Activated gamma-delta T cell (primary cell): ENCODE measurements at regions not wholly inside any gene's neighbourhood (a gene's known extent, or its start where the extent isn't known, plus 50 kb on each side); places are given as distances from the start of the nearest gene placed in this dataset.

ENCODE experiments used
- DNase-seq: peaks from one replicate; lab custom pipeline; 2025; lab: John Stamatoyannopoulos, UW

DNA sequence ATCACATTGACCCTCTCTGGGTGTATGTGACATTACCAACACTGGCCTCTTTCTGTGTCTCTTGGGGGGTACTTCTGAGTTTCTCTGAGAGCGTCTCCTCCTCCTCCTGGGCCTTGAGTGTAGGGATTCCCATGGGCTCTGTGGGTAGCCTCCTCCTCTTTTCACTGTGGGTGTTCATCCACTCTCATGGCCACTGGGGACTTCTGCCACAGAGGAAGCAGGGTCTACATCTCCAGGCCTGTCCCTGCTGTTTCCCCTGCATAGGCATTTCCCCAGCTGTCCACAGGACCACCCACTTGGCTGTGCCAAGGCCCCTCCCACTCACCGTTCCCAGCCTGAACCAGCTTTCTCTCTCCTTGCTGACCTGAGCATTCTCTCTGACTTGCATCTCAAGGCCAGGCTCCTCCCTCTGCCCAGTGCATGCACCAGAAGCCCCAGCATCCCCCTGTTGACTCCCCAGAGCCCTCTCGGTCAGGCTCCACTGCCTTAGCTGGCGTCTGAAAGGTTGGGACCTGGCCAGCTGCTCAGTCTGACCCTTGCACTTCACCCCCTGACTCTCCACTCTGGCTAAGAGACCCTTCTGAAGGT lies 487.6 kb downstream of the GLRX3 start:
- no peak for DNase-seq

DNA sequence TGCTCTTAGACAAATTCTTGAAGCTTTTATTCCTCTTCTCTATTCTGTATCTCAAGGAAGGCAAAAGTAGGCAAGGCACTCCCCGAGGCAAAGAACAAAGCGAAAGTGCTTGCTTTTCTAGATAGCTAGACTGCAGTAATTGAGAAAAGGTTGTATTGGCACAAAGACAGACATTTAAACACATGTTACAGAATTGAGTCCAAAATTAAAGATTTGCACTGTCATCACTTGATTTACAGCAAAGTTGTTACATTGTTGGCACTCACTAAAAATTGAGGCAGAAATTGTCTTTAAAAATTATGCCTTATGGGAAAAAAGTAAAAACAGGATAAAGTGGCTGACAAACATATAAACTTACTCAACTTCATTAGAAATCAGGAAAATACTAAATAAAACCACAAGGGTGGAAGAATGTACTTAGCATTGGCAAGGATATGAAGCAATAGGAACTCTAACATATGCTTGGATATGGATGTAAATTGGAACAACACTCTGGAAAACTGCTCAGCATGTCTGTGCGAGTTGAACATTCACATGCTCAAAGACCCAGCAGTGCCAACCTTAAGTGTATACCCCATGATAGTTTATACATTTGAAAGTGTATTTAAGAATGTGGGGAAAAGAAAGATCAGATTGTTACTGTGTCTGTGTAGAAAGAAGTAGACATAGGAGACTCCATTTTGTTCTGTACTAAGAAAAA lies 491.3 kb downstream of the GLRX3 start:
- DNase-seq: no peak

- no peak for DNase-seq
Observed at GRCh38 chr10:130630135-130630534, 493.9 kb downstream of the GLRX3 start.

DNA sequence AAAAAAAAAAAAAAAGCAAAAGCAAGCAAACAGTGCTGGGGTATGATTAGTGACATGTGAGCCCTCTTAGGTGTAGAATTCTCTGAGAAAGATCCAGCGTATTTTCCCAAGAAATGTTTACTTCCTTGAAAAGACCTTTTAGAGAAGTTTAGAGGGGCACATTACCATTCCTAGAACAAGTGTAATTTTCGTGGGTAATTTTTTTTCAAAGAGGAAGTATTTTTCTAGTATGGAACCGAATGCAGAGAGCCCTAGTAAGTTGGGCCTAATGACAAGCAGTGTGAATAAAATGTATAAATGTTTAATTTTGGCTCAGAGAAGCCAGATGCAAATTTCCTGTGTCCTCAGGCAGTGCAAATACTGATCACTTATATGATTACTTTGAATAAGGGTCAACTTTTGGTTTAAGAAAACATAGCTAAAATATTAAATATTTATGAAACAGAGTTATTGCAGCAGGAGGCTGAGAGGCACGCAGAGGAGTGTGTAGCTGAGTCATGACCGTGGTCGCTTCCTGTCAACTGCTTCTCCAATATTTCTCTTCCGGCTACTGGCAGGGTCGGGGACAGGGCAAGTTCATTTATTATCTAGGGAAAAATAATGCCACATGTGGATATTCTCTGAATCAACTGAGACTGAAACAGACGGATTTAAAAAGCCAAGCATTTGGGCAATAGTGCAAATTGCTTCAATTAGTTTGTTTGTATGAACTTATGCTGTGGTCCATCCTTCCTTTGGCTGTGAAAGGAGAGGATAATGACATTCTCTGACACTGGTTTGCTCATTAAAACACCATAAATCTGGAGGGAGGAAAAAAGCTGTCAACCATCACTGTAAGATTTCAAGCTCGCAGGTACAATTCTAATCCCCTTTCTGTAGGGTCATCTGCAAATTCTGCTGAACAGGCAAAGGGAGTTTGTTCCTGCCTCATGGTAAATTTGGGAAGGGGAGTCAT lies 495.2 kb downstream of the GLRX3 start:
- no peak for DNase-seq

GRCh38 chr10:130634816-130635215 lies 498.6 kb downstream of the GLRX3 start:
- no peak for DNase-seq

GRCh38 chr10:130635528-130635927 lies 499.3 kb downstream of the GLRX3 start:
- no peak for DNase-seq

DNA sequence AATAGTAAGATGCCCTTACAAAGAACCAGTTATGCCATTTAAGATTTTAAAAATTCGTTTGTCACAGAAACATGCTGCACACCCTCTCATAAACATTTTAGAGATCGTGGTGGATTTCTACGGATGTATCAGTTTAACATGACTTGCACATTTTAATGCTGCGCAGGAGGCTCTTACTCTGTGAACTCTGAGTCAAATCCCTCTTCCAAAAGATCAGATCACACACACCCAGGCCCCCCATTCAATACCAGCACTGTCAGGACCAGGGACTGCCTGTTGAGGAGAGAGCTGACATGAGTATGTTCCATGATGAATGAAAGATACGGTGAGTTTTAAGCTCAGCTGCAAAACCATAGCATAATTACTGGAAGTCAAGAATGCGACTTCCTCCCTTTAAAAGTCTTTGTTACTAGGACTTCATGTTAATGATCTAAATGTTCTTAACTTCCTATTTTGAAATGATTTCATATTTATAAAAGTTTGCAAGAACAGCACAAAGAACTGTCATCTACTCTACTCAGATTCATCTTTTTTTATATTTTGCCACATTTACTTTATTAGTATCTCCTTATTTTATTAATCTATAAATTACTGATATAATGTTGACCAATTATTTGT lies 500.2 kb downstream of the GLRX3 start:
- DNase-seq: no peak

DNA sequence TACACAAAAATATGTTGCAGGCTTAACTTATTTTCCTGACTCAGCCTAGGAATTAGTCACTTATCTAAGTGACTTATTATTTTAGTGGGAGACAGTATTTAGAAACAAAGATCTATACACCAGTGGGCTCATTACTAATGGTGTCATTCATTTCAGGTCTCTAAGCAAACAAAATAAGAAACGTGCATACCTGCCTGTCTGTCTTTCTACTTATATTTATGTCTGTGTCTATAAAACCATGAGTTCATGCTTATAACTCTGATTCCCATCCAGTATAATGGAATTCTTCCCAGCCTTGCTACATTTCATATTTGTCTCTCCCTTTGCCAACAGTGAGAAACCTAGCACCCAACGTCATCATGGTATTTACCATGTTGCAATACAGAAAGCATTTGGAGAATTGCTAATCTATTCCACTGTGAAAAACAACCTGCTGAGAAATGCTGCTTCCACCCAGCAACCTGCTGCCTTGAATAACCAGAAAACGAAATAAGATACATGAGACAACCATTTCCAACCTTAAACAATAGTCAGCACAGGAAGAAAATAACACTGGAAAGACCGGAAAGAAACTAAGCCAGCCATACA lies 501.0 kb downstream of the GLRX3 start:
- no peak for DNase-seq

DNA sequence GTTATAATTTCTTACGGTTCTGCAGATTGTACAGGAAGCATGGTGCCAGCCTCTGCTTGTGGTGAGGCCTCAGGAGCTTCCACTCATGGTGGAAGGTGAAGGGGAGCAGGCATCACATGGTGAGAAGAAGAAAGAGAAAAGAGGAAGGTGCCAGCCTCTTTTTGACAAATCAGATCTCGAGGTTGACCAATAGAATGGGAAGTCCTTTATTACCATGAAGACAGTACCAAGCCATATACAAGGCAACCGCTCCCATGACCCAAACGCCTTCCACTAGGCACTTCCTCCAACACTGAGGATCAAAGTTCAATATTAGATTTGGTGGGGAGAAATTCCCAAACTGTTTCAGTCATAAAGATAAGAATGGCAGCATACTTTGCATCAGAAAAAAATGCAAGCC lies 502.8 kb downstream of the GLRX3 start:
- no peak for DNase-seq

- no peak for DNase-seq
Observed at GRCh38 chr10:130642926-130643325, 506.7 kb downstream of the GLRX3 start.

GRCh38 chr10:130647341-130647740 lies 511.1 kb downstream of the GLRX3 start:
- DNase-seq: no peak

DNA sequence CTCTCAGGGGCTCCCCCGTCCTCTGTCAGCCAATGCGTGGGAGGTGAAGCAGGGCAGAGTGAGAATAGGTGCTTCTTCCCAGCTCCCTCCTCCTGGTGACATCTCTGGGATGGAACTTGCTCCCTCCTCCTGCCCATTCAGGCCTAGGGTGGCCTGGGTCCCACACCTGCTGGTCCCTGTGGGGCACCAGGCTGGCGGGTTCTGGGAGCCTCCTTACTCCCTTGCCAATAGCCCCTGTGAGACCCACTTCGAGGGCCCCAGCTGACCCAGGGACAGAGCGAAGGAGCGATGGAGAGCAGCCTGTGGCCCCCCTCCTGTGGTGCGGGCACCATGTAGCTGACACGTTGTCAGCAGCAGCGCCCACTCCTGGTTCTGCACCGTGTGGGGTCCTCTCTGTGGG lies 512.6 kb downstream of the GLRX3 start:
- no peak for DNase-seq

DNA sequence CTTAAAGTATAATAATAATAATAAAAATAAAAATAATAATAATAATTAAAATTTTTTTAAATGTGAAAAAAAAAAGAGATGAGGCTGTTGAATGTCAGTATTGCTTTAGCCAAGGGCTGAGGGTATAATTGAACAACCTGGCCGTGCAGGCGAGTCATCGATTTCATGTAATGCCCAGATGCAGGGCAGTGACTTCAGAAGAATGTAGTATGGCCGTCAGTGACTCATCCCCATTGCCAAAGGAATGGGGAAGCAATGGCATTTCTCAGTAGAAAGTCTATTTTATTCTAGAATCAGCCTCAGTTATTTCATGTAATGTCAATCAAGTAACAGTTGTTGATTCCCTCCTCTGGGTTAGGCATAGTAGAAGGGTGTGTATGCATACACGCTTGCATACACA lies 516.4 kb downstream of the GLRX3 start:
- DNase-seq: no peak

- no peak for DNase-seq
Observed at GRCh38 chr10:130652964-130653578, 516.9 kb downstream of the GLRX3 start.

- no peak for DNase-seq
Observed at GRCh38 chr10:130654726-130655125, 518.5 kb downstream of the GLRX3 start.

GRCh38 chr10:130655313-130656186 lies 519.4 kb downstream of the GLRX3 start:
- DNase-seq: no peak

GRCh38 chr10:130656187-130656575 lies 520.0 kb downstream of the GLRX3 start:
- DNase-seq: no peak

GRCh38 chr10:130656582-130657133 lies 520.5 kb downstream of the GLRX3 start:
- no peak for DNase-seq

- DNase-seq: no peak
Observed at GRCh38 chr10:130658687-130659290, 522.6 kb downstream of the GLRX3 start.

DNA sequence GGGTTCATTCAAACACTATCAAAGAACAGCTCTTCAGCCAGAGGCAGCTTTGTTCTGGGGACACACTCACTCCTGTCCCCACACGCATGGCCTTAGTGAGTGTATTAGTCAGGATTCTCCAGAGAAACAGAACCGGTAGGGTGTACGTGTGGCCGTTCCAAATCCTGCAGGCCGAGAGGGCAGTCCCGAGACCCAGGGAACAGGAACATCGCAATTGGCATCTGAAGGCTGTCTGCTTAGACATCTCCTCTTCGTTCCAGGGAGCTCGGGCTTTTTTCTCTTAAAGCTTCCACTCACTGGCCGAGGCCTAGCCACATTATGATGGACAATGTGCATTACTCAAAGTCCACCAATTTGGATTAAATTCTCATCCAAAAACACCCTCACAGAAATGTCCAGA lies 523.3 kb downstream of the GLRX3 start:
- no peak for DNase-seq
